ENCODE measurements at regions not wholly inside any gene's neighbourhood (a gene's known extent, or its start where the extent isn't known, plus 50 kb on each side); places are given as distances from the start of the nearest gene placed in this dataset.

DNA sequence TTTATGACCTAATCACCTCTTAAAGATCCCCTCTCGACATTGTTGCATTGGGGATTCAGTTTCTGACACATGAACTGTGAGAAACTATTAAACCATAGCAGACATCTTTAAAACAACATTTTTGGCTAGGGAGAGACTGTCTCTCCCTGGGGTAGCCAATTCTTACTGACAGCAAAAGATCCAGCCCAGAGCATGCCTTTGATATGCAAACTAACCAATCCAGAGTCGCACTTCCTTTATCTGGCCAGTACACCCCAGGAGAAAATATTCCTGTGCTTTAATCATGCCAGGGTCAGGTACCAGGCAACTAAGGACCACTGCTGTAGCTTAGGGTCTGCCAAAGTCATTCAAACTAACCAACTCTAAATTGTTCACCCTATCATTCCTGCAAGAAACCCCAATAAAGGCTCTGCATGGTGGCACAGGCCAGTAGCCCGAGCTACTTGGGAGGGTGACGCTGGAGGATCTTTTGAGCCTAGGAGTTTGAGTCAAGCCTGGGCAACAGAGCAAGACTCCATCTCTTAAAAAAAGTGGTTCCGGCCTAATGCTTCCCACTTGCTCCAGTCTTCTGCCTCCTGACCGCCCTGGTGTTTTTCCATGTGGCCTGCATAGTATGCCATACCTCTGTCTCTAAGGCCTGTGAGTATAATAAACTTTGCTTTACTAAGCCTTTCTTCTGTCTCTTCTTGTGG, 62.3 kb upstream of the DAPK1 start:
- TF ChIP-seq ELF4 (IDR thresholded peaks at IDR 0.05), result no peak
- no peak for TF ChIP-seq TARDBP (IDR thresholded peaks at IDR 0.05)
- no peak for TF ChIP-seq BHLHE40 (IDR thresholded peaks at IDR 0.05; ENCODE audit: borderline replicate concordance)
- no peak for TF ChIP-seq SUZ12 (IDR thresholded peaks at IDR 0.05)
- TF ChIP-seq NFRKB (IDR thresholded peaks at IDR 0.05), result no peak
- no peak for TF ChIP-seq LEF1 (IDR thresholded peaks at IDR 0.05; ENCODE audit: borderline replicate concordance)
- TF ChIP-seq HDGF (IDR thresholded peaks at IDR 0.05; ENCODE audit: borderline replicate concordance), result no peak
- TF ChIP-seq FOXK2 (IDR thresholded peaks at IDR 0.05), result no peak
- TF ChIP-seq ARNT (IDR thresholded peaks at IDR 0.05), result no peak
- no peak for TF ChIP-seq ZNF384 (IDR thresholded peaks at IDR 0.05)
- TF ChIP-seq FOXA1 (IDR thresholded peaks at IDR 0.05), result no peak
- TF ChIP-seq, protein P1, sequence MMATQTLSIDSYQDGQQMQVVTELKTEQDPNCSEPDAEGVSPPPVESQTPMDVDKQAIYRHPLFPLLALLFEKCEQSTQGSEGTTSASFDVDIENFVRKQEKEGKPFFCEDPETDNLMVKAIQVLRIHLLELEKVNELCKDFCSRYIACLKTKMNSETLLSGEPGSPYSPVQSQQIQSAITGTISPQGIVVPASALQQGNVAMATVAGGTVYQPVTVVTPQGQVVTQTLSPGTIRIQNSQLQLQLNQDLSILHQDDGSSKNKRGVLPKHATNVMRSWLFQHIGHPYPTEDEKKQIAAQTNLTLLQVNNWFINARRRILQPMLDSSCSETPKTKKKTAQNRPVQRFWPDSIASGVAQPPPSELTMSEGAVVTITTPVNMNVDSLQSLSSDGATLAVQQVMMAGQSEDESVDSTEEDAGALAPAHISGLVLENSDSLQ (IDR thresholded peaks at IDR 0.05), result no peak
- CTCF ChIA-PET, result no interaction called here
- no peak for DNase-seq (ENCODE audit: extremely low spot score)
- POLR2A ChIA-PET, result no interaction called here

DNA sequence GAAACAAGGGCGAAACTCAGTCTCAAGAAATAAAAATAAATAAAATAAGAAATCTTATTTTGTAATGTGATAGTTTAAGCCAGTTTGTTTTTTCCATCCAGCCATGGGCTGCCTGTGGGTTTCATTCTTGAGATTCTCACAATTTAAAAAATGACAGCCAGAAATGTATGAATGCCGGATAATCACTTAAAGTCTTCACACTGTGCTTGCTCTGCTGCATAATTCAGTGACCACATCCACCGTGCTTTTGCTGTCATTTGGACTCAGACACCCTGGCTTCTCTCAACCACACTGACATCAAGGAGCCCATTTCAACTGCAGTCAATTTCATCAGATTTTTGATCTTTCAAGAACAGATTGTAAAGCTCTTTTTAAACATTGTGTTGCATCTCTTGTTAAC, 61.0 kb upstream of the DAPK1 start:
- no peak for DNase-seq (ENCODE audit: extremely low spot score)
- CTCF ChIA-PET, result no interaction called here
- POLR2A ChIA-PET, result no interaction called here
- TF ChIP-seq SP1 (IDR thresholded peaks at IDR 0.05) (no peak), ARNT (IDR thresholded peaks at IDR 0.05) (no peak), BHLHE40 (IDR thresholded peaks at IDR 0.05; ENCODE audit: borderline replicate concordance) (no peak), LEF1 (IDR thresholded peaks at IDR 0.05; ENCODE audit: borderline replicate concordance) (no peak), FOXA1 (IDR thresholded peaks at IDR 0.05) (no peak), ELF4 (IDR thresholded peaks at IDR 0.05) (no peak), HDGF (IDR thresholded peaks at IDR 0.05; ENCODE audit: borderline replicate concordance) (no peak), NFRKB (IDR thresholded peaks at IDR 0.05) (no peak)
- TF ChIP-seq, protein P1 (IDR thresholded peaks at IDR 0.05), result no peak

DNA sequence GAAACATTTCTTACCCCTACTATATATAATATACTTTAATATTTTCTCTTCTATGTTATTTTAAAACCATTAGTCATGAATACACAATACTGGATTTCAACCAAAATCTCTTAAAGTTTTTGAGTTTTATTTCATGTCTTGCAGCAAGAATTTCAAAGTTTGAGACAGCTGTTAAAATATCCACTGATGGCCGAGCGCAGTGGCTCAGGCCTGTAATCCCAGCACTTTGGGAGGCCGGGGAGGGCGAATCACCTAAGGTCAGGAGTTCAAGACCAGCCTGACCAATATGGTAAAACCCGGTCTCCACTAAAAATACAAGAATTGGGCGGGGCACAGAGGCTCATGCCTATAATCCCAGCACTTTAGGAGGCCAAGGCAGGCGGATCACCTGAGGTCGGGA, 59.7 kb upstream of the DAPK1 start:
- ChIA-PET POLR2A (no interaction called here), CTCF (no interaction called here)
- TF ChIP-seq L3MBTL2 (conservative IDR thresholded peaks at IDR 0.05) (no peak), SUZ12 (IDR thresholded peaks at IDR 0.05) (no peak), FOXM1 (IDR thresholded peaks at IDR 0.05; ENCODE audit: borderline replicate concordance) (no peak), ZNF384 (IDR thresholded peaks at IDR 0.05) (no peak), BHLHE40 (IDR thresholded peaks at IDR 0.05; ENCODE audit: borderline replicate concordance) (no peak), TARDBP (IDR thresholded peaks at IDR 0.05) (no peak), ARNT (IDR thresholded peaks at IDR 0.05) (no peak), FOXK2 (IDR thresholded peaks at IDR 0.05) (no peak), FOXA1 (IDR thresholded peaks at IDR 0.05) (no peak), SP1 (IDR thresholded peaks at IDR 0.05) (no peak), CTBP1 (IDR thresholded peaks at IDR 0.05; ENCODE audit: borderline replicate concordance) (no peak), LEF1 (IDR thresholded peaks at IDR 0.05; ENCODE audit: borderline replicate concordance) (no peak), NFRKB (IDR thresholded peaks at IDR 0.05) (no peak), HDGF (IDR thresholded peaks at IDR 0.05; ENCODE audit: borderline replicate concordance) (no peak), ELF4 (IDR thresholded peaks at IDR 0.05) (no peak)
- TF ChIP-seq, protein P1 (IDR thresholded peaks at IDR 0.05), result no peak
- DNase-seq (ENCODE audit: extremely low spot score), result no peak

DNA sequence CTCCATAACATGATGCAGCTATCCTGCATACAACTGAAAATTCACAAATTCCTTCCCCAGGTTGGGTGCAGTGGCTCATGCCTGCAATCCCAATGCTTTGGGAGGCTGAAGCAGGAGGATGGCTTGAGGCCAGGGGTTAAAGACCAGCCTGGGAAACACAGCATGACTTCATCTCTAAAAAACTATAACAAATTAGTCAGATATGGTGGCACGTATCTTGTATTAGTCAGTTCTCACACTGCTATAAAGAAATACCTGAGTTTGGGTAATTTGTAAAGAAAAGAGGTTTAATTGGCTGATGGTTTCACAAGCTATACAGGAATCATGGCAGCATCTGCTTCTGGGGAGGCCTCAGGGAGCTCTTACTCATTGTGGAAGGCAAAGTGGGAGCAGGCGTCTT, 56.4 kb upstream of the DAPK1 start:
- DNase-seq (ENCODE audit: extremely low spot score), result no peak
- ChIA-PET CTCF (no interaction called here), POLR2A (no interaction called here)
- TF ChIP-seq FOXK2 (IDR thresholded peaks at IDR 0.05) (no peak), SUZ12 (IDR thresholded peaks at IDR 0.05) (no peak), HDGF (IDR thresholded peaks at IDR 0.05; ENCODE audit: borderline replicate concordance) (no peak), ARNT (IDR thresholded peaks at IDR 0.05) (no peak), ELF4 (IDR thresholded peaks at IDR 0.05) (no peak), ZNF384 (IDR thresholded peaks at IDR 0.05) (no peak), TARDBP (IDR thresholded peaks at IDR 0.05) (no peak)
- TF ChIP-seq, protein P1 (IDR thresholded peaks at IDR 0.05), result no peak

DNA sequence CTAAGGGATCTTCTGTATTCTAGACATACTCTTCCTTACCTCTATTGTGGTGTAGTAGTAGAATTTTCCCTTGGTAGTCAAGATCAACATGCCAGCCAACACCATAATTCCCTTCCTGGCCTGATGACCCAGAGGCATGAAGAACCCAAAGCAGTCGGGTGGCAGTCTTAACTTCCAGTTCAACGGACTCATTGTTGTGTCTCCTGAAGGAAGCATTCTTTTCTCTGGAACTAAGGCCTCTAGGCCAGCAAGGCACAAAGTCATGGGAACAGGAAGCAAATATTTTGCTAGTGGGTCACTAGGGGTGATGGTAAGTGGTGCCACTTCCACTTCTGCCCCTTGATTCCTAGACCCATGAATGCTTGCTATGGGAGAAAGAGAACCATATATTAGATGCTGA, 55.2 kb upstream of the DAPK1 start:
- ChIA-PET POLR2A (no interaction called here), CTCF (no interaction called here)
- no peak for TF ChIP-seq TARDBP (IDR thresholded peaks at IDR 0.05)
- TF ChIP-seq BHLHE40 (IDR thresholded peaks at IDR 0.05; ENCODE audit: borderline replicate concordance), result no peak
- no peak for TF ChIP-seq FOXA1 (IDR thresholded peaks at IDR 0.05)
- TF ChIP-seq CTBP1 (IDR thresholded peaks at IDR 0.05; ENCODE audit: borderline replicate concordance), result no peak
- TF ChIP-seq HDGF (IDR thresholded peaks at IDR 0.05; ENCODE audit: borderline replicate concordance), result no peak
- TF ChIP-seq SUZ12 (IDR thresholded peaks at IDR 0.05), result no peak
- no peak for TF ChIP-seq ELF4 (IDR thresholded peaks at IDR 0.05)
- no peak for TF ChIP-seq NFRKB (IDR thresholded peaks at IDR 0.05)
- no peak for TF ChIP-seq FOXM1 (IDR thresholded peaks at IDR 0.05; ENCODE audit: borderline replicate concordance)
- no peak for TF ChIP-seq L3MBTL2 (conservative IDR thresholded peaks at IDR 0.05)
- no peak for TF ChIP-seq LEF1 (IDR thresholded peaks at IDR 0.05; ENCODE audit: borderline replicate concordance)
- no peak for TF ChIP-seq SP1 (IDR thresholded peaks at IDR 0.05)
- TF ChIP-seq ARNT (IDR thresholded peaks at IDR 0.05), result no peak
- TF ChIP-seq, protein P1 (IDR thresholded peaks at IDR 0.05), result no peak
- TF ChIP-seq ZNF384 (IDR thresholded peaks at IDR 0.05), result no peak
- no peak for DNase-seq (ENCODE audit: extremely low spot score)
